ENCODE measurements at regions not wholly inside any gene's neighbourhood (a gene's known extent, or its start where the extent isn't known, plus 50 kb on each side); places are given as distances from the start of the nearest gene placed in this dataset.
A peak's percentile ranks its signal among the peaks of the same experiment; 100 is the strongest.

DNA sequence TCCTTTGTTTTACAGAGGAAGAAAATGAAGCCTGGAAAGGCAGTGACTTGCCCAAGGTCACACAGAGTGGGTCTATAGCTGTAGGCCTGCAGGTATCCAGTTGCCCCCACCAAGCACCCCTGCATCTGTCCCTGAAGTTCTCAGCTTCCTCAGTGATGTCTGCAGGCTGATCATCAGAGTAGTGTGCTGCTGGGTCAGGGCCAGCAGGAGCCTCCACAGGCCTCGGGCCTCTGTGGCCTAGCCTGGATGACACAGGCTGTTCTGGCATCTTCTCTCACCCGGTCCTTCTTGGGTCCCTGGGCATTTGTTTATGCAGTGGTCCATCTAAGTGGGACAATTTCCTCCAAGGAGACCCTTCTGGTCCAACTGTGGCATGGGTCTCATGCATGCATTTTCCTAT lies 74.8 kb upstream of the E2F8 start:
- H3K27me3 Mint-ChIP-seq = peaks cover 13% of the 10 kb centered on the region
- no peaks in the 10 kb centered on the region for H3K9me3 Mint-ChIP-seq
- H3K4me1 Mint-ChIP-seq = peaks cover 0 to 7% (median 5%) of the 10 kb centered on the region in 3 donors
- H3K36me3 Mint-ChIP-seq = no peaks in the 10 kb centered on the region
- H3K4me3 Mint-ChIP-seq = no peak overlapping the region
- H3K27ac Mint-ChIP-seq = no peak overlapping the region

DNA sequence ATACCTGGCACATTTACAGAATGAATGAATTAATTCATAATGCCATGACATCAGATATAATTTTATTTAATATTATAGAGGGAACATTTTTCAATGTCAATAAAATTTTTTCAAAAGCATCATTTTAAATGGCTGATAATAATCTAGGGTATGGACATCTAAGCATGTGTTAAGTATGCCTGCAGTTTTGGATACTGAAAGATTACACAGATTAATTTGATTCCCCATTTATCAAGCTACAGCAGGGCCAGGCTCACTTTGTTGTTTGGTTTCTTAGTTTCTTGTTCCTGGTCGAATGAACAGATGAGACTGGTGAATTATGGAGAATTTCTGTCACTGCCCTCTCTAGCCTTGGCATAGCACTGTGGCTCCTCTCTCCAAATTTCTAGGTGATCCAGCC lies 72.4 kb upstream of the E2F8 start:
- Mint-ChIP-seq H3K27ac (no peak overlapping the region), H3K27me3 (peaks cover 3% of the 10 kb centered on the region), H3K4me3 (no peak overlapping the region), H3K4me1 (peaks cover 0 to 7% (median 5%) of the 10 kb centered on the region in 3 donors), H3K9me3 (no peaks in the 10 kb centered on the region), H3K36me3 (no peaks in the 10 kb centered on the region)

DNA sequence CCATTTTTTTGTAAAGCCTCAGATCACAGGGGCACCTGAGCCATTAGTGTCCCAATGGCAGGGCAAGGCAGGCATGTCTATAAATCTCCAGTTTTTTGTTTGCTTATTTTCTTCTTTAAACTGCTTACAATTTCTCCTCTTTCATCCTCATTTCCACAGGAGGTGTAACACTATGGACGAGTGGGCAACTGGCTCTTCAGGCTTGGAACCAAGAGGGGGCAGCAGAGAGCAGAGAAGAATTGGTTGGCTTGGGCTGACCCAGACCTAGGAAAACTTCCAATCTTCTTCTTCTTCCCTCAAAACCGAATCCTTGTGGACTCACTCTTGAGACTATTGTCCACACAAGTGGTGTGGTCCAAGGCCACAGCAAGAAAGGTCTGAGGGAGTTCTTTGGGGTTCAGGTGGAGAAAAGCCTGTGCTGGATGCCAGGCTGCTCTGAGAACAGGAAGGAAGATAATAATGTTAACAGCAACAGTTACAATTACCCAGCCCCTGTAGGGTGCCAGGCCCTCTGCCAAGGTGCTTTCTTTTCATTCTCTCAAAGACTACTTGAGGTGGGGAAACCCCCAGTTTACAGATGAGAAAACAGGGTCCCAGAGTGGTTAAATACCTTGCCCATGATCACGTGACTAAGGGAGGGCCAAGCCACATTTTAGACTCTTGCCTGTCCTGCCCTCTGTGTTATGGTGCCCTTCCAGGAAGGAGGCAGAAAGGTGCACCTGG lies 70.7 kb upstream of the E2F8 start:
- Mint-ChIP-seq H3K9me3 (no peaks in the 10 kb centered on the region), H3K27me3 (peaks cover 3% of the 10 kb centered on the region), H3K4me1 (peaks cover 0 to 7% (median 5%) of the 10 kb centered on the region in 3 donors), H3K27ac (no peak overlapping the region), H3K36me3 (no peaks in the 10 kb centered on the region), H3K4me3 (peak overlapping the region in 1 of 4 donors; percentile 55)

DNA sequence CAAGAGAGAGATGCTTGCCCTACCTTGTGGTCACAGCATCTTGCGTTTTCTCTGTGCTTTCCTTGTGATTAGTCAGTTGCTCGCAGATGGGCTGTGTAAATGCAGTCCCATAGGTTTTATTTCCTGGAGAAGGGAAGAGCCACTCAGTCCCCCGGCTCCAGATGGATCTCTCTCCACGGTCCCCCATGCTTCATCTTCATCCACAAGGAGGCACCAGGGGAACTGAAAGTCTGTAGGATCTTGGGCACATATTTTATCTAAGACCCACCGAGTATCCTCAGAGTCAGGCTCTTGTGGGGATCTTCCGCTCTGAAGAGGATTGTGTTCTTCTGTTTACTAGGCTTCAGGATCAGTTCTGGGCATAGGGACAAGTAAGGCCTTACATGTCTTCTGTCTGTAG lies 66.8 kb upstream of the E2F8 start:
- H3K4me3 Mint-ChIP-seq = no peak overlapping the region
- peaks cover 0 to 7% (median 5%) of the 10 kb centered on the region in 3 donors for H3K4me1 Mint-ChIP-seq
- no peaks in the 10 kb centered on the region for H3K9me3 Mint-ChIP-seq
- H3K36me3 Mint-ChIP-seq = no peaks in the 10 kb centered on the region
- peaks cover 8% of the 10 kb centered on the region for H3K27me3 Mint-ChIP-seq
- H3K27ac Mint-ChIP-seq = no peak overlapping the region

DNA sequence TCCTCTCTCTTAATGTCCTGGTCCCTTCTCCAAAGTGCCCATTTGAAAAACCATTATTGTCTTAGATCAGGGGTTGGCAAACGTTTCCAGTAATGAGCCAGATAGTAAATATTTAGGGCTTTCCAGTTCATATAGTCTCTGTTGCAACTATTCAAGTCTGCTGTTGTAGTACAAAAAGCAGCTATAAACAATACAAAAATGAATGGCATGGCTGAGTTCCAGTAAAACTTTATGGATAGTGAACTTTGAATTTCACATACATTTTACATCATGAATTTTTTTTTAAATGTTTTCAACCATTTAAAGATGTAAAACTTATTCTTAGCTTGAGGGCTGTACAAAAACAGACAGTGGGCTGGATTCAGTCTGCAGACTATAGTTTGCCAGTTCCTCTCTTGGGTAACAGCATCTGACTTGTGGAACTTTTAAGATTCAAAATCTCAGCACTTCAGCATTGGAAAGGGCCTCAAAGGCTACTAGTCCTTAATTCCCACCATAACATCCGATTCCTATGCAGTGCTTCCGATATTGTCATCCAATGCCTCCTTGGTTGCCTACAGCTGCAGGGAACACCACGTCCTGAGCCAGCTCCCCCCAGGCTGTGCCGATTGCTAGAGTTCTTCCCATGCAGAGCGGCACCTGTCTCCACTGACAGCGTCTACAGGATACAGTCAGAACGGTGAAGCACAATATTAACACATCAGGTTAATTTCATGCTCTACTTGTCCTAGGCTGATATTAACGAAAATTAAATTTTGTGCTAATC lies 65.6 kb upstream of the E2F8 start:
- H3K9me3 Mint-ChIP-seq = no peaks in the 10 kb centered on the region
- H3K36me3 Mint-ChIP-seq = no peaks in the 10 kb centered on the region
- H3K4me3 Mint-ChIP-seq = no peak overlapping the region
- peaks cover 0 to 2% (median 2%) of the 10 kb centered on the region in 3 donors for H3K4me1 Mint-ChIP-seq
- H3K27ac Mint-ChIP-seq = no peak overlapping the region
- H3K27me3 Mint-ChIP-seq = peaks cover 8% of the 10 kb centered on the region

DNA sequence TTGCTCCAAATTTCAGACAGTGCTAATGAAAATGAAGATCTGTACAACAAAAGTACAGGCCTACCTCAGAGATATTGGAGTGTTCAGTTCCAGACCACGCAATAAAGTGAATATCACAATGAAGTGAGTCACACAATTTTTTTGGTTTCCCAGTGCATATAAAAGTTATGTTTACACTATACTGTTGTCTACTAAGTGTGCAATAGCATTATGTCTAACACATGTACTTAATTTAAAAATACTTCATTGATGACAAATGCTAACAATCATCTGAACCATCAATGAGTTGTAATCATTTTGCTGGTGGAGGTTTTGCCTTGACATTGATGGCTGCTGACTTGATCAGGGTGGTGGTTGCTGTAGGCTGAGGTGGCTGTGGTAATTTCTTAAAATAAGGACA lies 60.6 kb upstream of the E2F8 start:
- H3K9me3 Mint-ChIP-seq = no peaks in the 10 kb centered on the region
- H3K27me3 Mint-ChIP-seq = peaks cover 14% of the 10 kb centered on the region

DNA sequence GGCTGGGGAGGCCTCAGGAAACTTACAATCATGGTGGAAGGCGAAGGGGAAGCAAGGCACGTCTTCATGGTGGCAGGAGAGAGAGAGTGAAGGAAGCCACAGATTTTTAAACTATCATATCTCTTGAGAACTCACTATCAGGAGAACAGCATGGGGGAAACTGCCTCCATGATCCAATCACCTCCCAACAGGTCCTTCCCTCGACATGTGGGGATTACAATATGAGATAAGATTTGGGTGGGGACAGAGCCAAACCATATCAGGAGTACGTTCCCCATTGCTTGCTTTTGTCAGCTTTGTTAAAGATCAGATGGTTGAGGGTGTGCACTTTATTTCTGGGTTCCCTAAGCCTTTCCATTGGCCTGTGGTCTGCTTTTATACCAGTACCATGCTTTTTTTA lies 53.7 kb upstream of the E2F8 start:
- Mint-ChIP-seq H3K36me3 (no peaks in the 10 kb centered on the region), H3K27me3 (peaks cover 9% of the 10 kb centered on the region), H3K27ac (no peak overlapping the region)

More for the DNA sequence above, 60.6 kb upstream of the E2F8 start:
- Mint-ChIP-seq H3K36me3 (no peaks in the 10 kb centered on the region), H3K27ac (no peak overlapping the region), H3K4me1 (no peaks in the 10 kb centered on the region), H3K4me3 (no peak overlapping the region)

DNA sequence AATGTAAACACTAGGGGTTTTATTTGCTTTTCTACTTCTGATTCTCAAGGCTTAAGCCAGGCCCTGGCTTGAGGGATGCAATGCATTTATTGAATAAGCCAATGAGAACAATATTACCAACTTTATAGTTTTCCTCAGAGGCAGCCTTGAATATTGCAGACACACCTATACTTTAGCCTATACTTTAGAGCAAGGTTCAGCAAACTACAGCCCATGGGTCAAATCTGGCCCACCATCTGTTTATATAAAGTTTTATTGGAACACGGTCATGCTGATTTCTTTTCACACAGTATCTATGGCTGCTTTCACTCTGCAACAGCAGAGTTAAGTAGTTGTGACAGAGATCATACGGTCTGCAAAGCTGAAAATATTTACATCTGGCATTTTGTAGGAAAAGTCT lies 50.3 kb upstream of the E2F8 start:
- Mint-ChIP-seq H3K27me3 (peaks cover 3% of the 10 kb centered on the region), H3K36me3 (no peaks in the 10 kb centered on the region), H3K27ac (no peak overlapping the region), H3K4me3 (no peak overlapping the region), H3K9me3 (no peaks in the 10 kb centered on the region), H3K4me1 (no peaks in the 10 kb centered on the region)

More for the DNA sequence above, 53.7 kb upstream of the E2F8 start:
- H3K9me3 Mint-ChIP-seq = peaks cover 0 to 2% (median 0%) of the 10 kb centered on the region in 3 donors
- no peak overlapping the region for H3K4me3 Mint-ChIP-seq
- no peaks in the 10 kb centered on the region for H3K4me1 Mint-ChIP-seq
